Nephron (organoid): ENCODE measurements at regions not wholly inside any gene's neighbourhood (a gene's known extent, or its start where the extent isn't known, plus 50 kb on each side); places are given as distances from the start of the nearest gene placed in this dataset.
A peak's percentile ranks its signal among the peaks of the same experiment; 100 is the strongest.

ENCODE experiments used
- H3K27ac Mint-ChIP-seq, 3 experiments: 2 replicates each; pipeline ENCODE4 v1.8.0; 2020; ENCODE audit warnings: mixed read lengths in 3 of 3, mild to moderate bottlenecking in 2 of 3, moderate library complexity in 1 of 3
- H3K27me3 Mint-ChIP-seq: 2 replicates; pipeline ENCODE4 v1.8.0; 2021; ENCODE audit warnings: low read depth, mild to moderate bottlenecking, moderate library complexity, mixed read lengths
- H3K36me3 Mint-ChIP-seq: 2 replicates; pipeline ENCODE4 v1.8.0; 2020; ENCODE audit warnings: low read depth, mixed read lengths
- H3K4me1 Mint-ChIP-seq: 2 replicates; pipeline ENCODE4 v1.8.0; 2020; ENCODE audit warnings: mixed read lengths
- H3K4me3 Mint-ChIP-seq, 3 experiments: 2 replicates each; pipeline ENCODE4 v1.8.0; 2020; ENCODE audit warnings: mild to moderate bottlenecking in 3 of 3, mixed read lengths in 3 of 3, moderate library complexity in 2 of 3
- H3K9me3 Mint-ChIP-seq: 2 replicates; pipeline ENCODE4 v1.8.0; 2020; ENCODE audit warnings: mixed read lengths
- CTCF ChIP-seq, 3 experiments: fragments of 200-600 bp; sonication (generic); IDR thresholded peaks; one replicate each; pipeline ENCODE4 v1.5.0; 2021; ENCODE audit warnings: antibody characterized with exemption in 3 of 3; ENCODE audit not compliant: unreplicated experiment in 3 of 3

- H3K4me1 Mint-ChIP-seq: peaks cover 6% of the 10 kb centered on the region
- H3K4me3 Mint-ChIP-seq: no peak overlapping the region
- TF ChIP-seq CTCF (IDR thresholded peaks at IDR 0.05; ENCODE audit: unreplicated experiment in 3 of 3): no peak
- peak overlapping the region in 2 of 3 experiments; percentile 1 to 50 for H3K27ac Mint-ChIP-seq
- no peaks in the 10 kb centered on the region for H3K27me3 Mint-ChIP-seq
- H3K36me3 Mint-ChIP-seq: peaks cover 4% of the 10 kb centered on the region
- H3K9me3 Mint-ChIP-seq: peaks cover 6% of the 10 kb centered on the region
These were observed 388.5 kb upstream of the CA10 start for GRCh38 chr17:52546990-52547389.

GRCh38 chr17:52546493-52546892, 388.0 kb upstream of the CA10 start:
- Mint-ChIP-seq H3K36me3 (peaks cover 4% of the 10 kb centered on the region), H3K27ac (peak overlapping the region in 1 of 3 experiments; percentile 1), H3K27me3 (no peaks in the 10 kb centered on the region), H3K4me1 (peaks cover 6% of the 10 kb centered on the region), H3K4me3 (no peak overlapping the region), H3K9me3 (peaks cover 6% of the 10 kb centered on the region)
- TF ChIP-seq CTCF (IDR thresholded peaks at IDR 0.05; ENCODE audit: unreplicated experiment in 3 of 3): no peak

GRCh38 chr17:52537421-52537820, 378.9 kb upstream of the CA10 start:
- H3K4me1 Mint-ChIP-seq: peaks cover 25% of the 10 kb centered on the region
- peak overlapping the region; percentile 50 to 96 (median 88) for H3K27ac Mint-ChIP-seq
- no peaks in the 10 kb centered on the region for H3K27me3 Mint-ChIP-seq
- TF ChIP-seq CTCF (IDR thresholded peaks at IDR 0.05; ENCODE audit: unreplicated experiment in 3 of 3): no peak
- H3K9me3 Mint-ChIP-seq: no peaks in the 10 kb centered on the region
- H3K36me3 Mint-ChIP-seq: no peaks in the 10 kb centered on the region
- H3K4me3 Mint-ChIP-seq: peak overlapping the region in 1 of 3 experiments; percentile 31

- H3K36me3 Mint-ChIP-seq: no peaks in the 10 kb centered on the region
- peak overlapping the region in 2 of 3 experiments; percentile 65 to 88 for H3K27ac Mint-ChIP-seq
- TF ChIP-seq CTCF (IDR thresholded peaks at IDR 0.05; ENCODE audit: unreplicated experiment in 3 of 3): no peak
- no peaks in the 10 kb centered on the region for H3K9me3 Mint-ChIP-seq
- no peak overlapping the region for H3K4me3 Mint-ChIP-seq
- H3K4me1 Mint-ChIP-seq: peaks cover 28% of the 10 kb centered on the region
- H3K27me3 Mint-ChIP-seq: no peaks in the 10 kb centered on the region
These were observed 378.0 kb upstream of the CA10 start for GRCh38 chr17:52536489-52536888.

GRCh38 chr17:52532373-52532772, 373.9 kb upstream of the CA10 start:
- Mint-ChIP-seq H3K9me3 (no peaks in the 10 kb centered on the region), H3K4me1 (peaks cover 18% of the 10 kb centered on the region), H3K36me3 (no peaks in the 10 kb centered on the region), H3K4me3 (no peak overlapping the region), H3K27me3 (no peaks in the 10 kb centered on the region), H3K27ac (peak overlapping the region in 1 of 3 experiments; percentile 45)
- TF ChIP-seq CTCF (IDR thresholded peaks at IDR 0.05; ENCODE audit: unreplicated experiment in 3 of 3): no peak

GRCh38 chr17:52524096-52524637, 365.7 kb upstream of the CA10 start:
- no peaks in the 10 kb centered on the region for H3K27me3 Mint-ChIP-seq
- TF ChIP-seq CTCF (IDR thresholded peaks at IDR 0.05; ENCODE audit: unreplicated experiment in 3 of 3): no peak
- no peaks in the 10 kb centered on the region for H3K36me3 Mint-ChIP-seq
- no peak overlapping the region for H3K4me3 Mint-ChIP-seq
- H3K9me3 Mint-ChIP-seq: peaks cover 3% of the 10 kb centered on the region
- no peaks in the 10 kb centered on the region for H3K4me1 Mint-ChIP-seq
- no peak overlapping the region for H3K27ac Mint-ChIP-seq
